ENCODE measurements at regions not wholly inside any gene's neighbourhood (a gene's known extent, or its start where the extent isn't known, plus 50 kb on each side); places are given as distances from the start of the nearest gene placed in this dataset.

GRCh38 chr6:106759112-106759511 is 129.7 kb downstream of the QRSL1 start (continued):
- TF ChIP-seq REST (IDR thresholded peaks at IDR 0.05; ENCODE audit: low read depth, low read length) (no peak), RAD51 (IDR thresholded peaks at IDR 0.05) (no peak), RFX5 (IDR thresholded peaks at IDR 0.05; ENCODE audit: low read depth, low read length) (no peak), ATF2 (IDR thresholded peaks at IDR 0.05; ENCODE audit: low read length) (no peak), CREB1 (IDR thresholded peaks at IDR 0.05; ENCODE audit: low read depth) (no peak), PAX5 (IDR thresholded peaks at IDR 0.05; ENCODE audit: borderline replicate concordance, low read depth, low read length) (no peak), SP1 (IDR thresholded peaks at IDR 0.05; ENCODE audit: low read depth, low read length) (no peak), TBL1XR1 (IDR thresholded peaks at IDR 0.05; ENCODE audit: low read depth, low read length) (no peak)
- TF ChIP-seq, protein P1, sequence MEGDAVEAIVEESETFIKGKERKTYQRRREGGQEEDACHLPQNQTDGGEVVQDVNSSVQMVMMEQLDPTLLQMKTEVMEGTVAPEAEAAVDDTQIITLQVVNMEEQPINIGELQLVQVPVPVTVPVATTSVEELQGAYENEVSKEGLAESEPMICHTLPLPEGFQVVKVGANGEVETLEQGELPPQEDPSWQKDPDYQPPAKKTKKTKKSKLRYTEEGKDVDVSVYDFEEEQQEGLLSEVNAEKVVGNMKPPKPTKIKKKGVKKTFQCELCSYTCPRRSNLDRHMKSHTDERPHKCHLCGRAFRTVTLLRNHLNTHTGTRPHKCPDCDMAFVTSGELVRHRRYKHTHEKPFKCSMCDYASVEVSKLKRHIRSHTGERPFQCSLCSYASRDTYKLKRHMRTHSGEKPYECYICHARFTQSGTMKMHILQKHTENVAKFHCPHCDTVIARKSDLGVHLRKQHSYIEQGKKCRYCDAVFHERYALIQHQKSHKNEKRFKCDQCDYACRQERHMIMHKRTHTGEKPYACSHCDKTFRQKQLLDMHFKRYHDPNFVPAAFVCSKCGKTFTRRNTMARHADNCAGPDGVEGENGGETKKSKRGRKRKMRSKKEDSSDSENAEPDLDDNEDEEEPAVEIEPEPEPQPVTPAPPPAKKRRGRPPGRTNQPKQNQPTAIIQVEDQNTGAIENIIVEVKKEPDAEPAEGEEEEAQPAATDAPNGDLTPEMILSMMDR (IDR thresholded peaks at IDR 0.05 in 2 of 3, conservative IDR thresholded peaks at IDR 0.05 in 1 of 3; ENCODE audit: control insufficient read depth in 2 of 3, extremely low read depth in 1 of 3, insufficient read depth in 1 of 3, low read depth in 3 of 3, low read length in 3 of 3) = no peak
